ENCODE measurements at regions not wholly inside any gene's neighbourhood (a gene's known extent, or its start where the extent isn't known, plus 50 kb on each side); places are given as distances from the start of the nearest gene placed in this dataset.

GRCh38 chr4:24063731-24064130 is 173.9 kb upstream of the PPARGC1A start:
- no peak overlapping the region for H3K4me3 ChIP-seq (replicated peaks; ENCODE audit: insufficient read depth, low read length)
- DNase-seq (ENCODE audit: low read depth in 1 of 2, low spot score in 1 of 2), result no peak
- TF ChIP-seq POLR2AphosphoS5 (IDR thresholded peaks at IDR 0.05; ENCODE audit: low read depth) (no peak), SPI1 (IDR thresholded peaks at IDR 0.05; ENCODE audit: borderline replicate concordance, low read depth) (no peak), GABPA (IDR thresholded peaks at IDR 0.05; ENCODE audit: low read depth) (no peak), CTCF (IDR thresholded peaks at IDR 0.05; ENCODE audit: insufficient read depth, low read length) (no peak), REST (IDR thresholded peaks at IDR 0.05; ENCODE audit: insufficient replicate concordance, low read depth) (no peak)

DNA sequence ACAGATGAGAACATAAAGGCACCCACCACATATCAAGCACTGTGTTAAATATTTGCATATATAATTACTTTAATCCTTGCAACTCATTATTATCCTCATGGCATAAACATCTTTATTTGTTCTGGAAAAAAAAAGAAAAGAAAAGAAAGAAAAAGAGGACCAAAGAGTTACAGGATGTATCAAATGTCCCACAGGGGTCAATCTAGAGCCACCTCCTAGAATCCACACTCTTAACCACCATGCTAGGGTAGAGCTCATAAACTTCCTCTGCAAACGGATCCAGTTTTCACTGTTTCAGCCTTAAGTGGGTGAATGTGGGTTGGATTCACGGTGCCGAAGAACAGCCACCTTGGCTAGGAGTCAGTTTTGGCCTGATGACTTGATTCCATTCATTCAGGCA is 171.1 kb upstream of the PPARGC1A start:
- no peak for DNase-seq (ENCODE audit: low read depth in 1 of 2, low spot score in 1 of 2)
- TF ChIP-seq REST (IDR thresholded peaks at IDR 0.05; ENCODE audit: insufficient replicate concordance, low read depth) (no peak), POLR2AphosphoS5 (IDR thresholded peaks at IDR 0.05; ENCODE audit: low read depth) (no peak), SPI1 (IDR thresholded peaks at IDR 0.05; ENCODE audit: borderline replicate concordance, low read depth) (no peak), GABPA (IDR thresholded peaks at IDR 0.05; ENCODE audit: low read depth) (no peak)
- Histone ChIP-seq H3K27me3 (ENCODE audit: insufficient read depth, poor library complexity, severe bottlenecking) (no peaks in the 10 kb centered on the region), H3K27ac (replicated peaks) (no peak overlapping the region), H3K4me3 (replicated peaks; ENCODE audit: insufficient read depth, low read length) (no peak overlapping the region)

More at GRCh38 chr4:24063731-24064130, 173.9 kb upstream of the PPARGC1A start:
- H3K27ac ChIP-seq (replicated peaks), result no peak overlapping the region
- H3K27me3 ChIP-seq (ENCODE audit: insufficient read depth, poor library complexity, severe bottlenecking), result no peaks in the 10 kb centered on the region

GRCh38 chr4:24059839-24060238 is 170.0 kb upstream of the PPARGC1A start:
- H3K27ac ChIP-seq (replicated peaks), result no peak overlapping the region
- TF ChIP-seq SPI1 (IDR thresholded peaks at IDR 0.05; ENCODE audit: borderline replicate concordance, low read depth) (no peak), CTCF (IDR thresholded peaks at IDR 0.05; ENCODE audit: insufficient read depth, low read length) (no peak), REST (IDR thresholded peaks at IDR 0.05; ENCODE audit: insufficient replicate concordance, low read depth) (no peak), GABPA (IDR thresholded peaks at IDR 0.05; ENCODE audit: low read depth) (no peak), POLR2AphosphoS5 (IDR thresholded peaks at IDR 0.05; ENCODE audit: low read depth) (no peak)
- no peak for DNase-seq (ENCODE audit: low read depth in 1 of 2, low spot score in 1 of 2)
- no peak overlapping the region for H3K4me3 ChIP-seq (replicated peaks; ENCODE audit: insufficient read depth, low read length)
- no peaks in the 10 kb centered on the region for H3K27me3 ChIP-seq (ENCODE audit: insufficient read depth, poor library complexity, severe bottlenecking)

Measured in HL-60 (cell line).